Activated CD8-positive, alpha-beta memory T cell treated with anti-CD3 and anti-CD28 coated beads for 48 hours (primary cell): ENCODE measurements at regions not wholly inside any gene's neighbourhood (a gene's known extent, or its start where the extent isn't known, plus 50 kb on each side); places are given as distances from the start of the nearest gene placed in this dataset.
"Not testable (repeated sequence)": the region's sequence is repeated elsewhere in the genome, so short reads cannot be mapped to it uniquely, and the experiment has no call there.

Source experiments
- DNase-seq, 3 experiments: peaks; one replicate each; pipeline ENCODE4 v3.0.0-alpha.2; 2020; ENCODE audit warnings: low read depth in 2 of 3, low spot score in 2 of 3

GRCh38 chr17:37829592-37830123 lies 84.8 kb upstream of the HNF1B start:
- DNase-seq: no peak

- DNase-seq: no peak
Observed at GRCh38 chr17:37828651-37829124, 83.8 kb upstream of the HNF1B start.

- DNase-seq: no peak
Observed at GRCh38 chr17:37827905-37828650, 83.2 kb upstream of the HNF1B start.

- no peak for DNase-seq
Observed at GRCh38 chr17:37826497-37827430, 81.9 kb upstream of the HNF1B start.

GRCh38 chr17:37825851-37826250 lies 81.0 kb upstream of the HNF1B start:
- DNase-seq: no peak

GRCh38 chr17:37824534-37825485 lies 80.0 kb upstream of the HNF1B start:
- DNase-seq: no peak

GRCh38 chr17:37823996-37824395 lies 79.1 kb upstream of the HNF1B start:
- DNase-seq: no peak

GRCh38 chr17:37820995-37821713 lies 76.3 kb upstream of the HNF1B start:
- DNase-seq: no peak

- DNase-seq: no peak
Observed at GRCh38 chr17:37820313-37820994, 75.6 kb upstream of the HNF1B start.

- no peak for DNase-seq
Observed at GRCh38 chr17:37818689-37819088, 73.8 kb upstream of the HNF1B start.

GRCh38 chr17:37816950-37817349 lies 72.1 kb upstream of the HNF1B start:
- no peak for DNase-seq

GRCh38 chr17:37815536-37815935 lies 70.7 kb upstream of the HNF1B start:
- no peak for DNase-seq

GRCh38 chr17:37813751-37814150 lies 68.9 kb upstream of the HNF1B start:
- no peak for DNase-seq

GRCh38 chr17:37808846-37809245 lies 64.0 kb upstream of the HNF1B start:
- not testable (repeated sequence) for DNase-seq

- no peak for DNase-seq
Observed at GRCh38 chr17:37802712-37803416, 58.0 kb upstream of the HNF1B start.

- DNase-seq: no peak
Observed at GRCh38 chr17:37802061-37802595, 57.3 kb upstream of the HNF1B start.

- no peak for DNase-seq
Observed at GRCh38 chr17:37801171-37801570, 56.3 kb upstream of the HNF1B start.

- DNase-seq: no peak
Observed at GRCh38 chr17:37797206-37797605, 52.3 kb upstream of the HNF1B start.

GRCh38 chr17:37796076-37796475 lies 51.2 kb upstream of the HNF1B start:
- no peak for DNase-seq
